Activated gamma-delta T cell treated with Interleukin-2 at 50 U/mL for 16 hours (primary cell): ENCODE measurements at regions not wholly inside any gene's neighbourhood (a gene's known extent, or its start where the extent isn't known, plus 50 kb on each side); places are given as distances from the start of the nearest gene placed in this dataset.

Source experiments
- DNase-seq: peaks from one replicate; pipeline ENCODE4 v3.0.0-alpha.2; 2020

DNA sequence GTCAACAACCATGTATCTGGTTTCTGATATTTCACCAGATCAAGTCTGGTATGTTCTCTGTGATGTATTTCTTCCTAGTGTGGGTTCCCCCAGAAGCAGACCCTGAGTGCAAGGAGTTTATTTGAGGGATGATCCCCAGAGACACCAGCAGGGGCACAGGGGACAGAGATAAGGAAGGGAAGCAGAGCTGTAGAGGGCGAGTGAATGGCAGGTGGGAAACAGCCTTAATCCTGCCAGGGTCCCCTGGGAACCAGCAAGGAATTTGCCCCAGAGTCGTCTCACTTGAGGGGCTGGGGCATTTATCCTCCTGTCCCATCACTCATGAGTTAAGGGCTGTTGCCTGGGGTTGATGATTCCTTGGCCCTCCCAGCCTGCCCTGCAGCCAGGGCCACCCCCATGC lies 206.4 kb upstream of the BCOR start:
- DNase-seq, result no peak

DNA sequence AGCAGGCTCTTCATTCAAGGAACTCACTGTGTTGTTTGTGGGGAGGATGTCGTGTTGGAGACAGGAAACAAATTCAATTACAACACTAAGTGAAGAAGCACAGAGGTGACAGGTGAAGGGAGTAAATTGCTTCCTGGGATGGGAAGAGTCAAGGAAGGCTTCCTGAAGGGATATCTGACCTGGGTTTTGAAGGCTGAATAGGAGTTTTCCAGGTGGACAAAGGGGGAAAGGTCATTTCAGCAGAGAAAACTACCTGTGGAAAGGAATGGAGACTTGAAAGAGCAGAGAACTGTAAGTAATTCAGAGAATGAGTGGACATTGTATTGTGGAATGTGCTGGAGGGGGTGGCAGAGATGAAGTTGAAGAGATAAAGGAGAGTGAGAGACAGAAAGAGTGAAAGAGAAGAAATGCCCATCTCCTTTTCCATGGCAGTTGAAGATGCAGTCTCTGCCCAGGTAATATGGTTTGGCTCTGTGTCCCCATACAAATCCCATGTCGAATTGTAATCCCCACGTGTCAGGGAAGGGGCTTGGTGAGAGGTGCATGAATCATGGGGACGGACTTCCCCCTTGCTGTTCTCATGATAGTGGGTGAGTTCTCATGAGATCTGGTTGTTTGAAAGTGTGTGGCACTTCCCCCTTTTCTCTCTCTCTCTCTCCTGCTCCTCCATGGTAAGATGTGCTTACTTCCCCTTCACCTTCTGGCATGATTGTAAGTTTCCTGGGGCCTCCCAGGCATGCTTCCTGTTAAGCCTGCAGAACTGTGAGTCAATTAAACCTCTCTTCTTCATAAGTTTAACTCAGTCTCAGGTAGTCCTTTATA lies 205.7 kb upstream of the BCOR start:
- no peak for DNase-seq

DNA sequence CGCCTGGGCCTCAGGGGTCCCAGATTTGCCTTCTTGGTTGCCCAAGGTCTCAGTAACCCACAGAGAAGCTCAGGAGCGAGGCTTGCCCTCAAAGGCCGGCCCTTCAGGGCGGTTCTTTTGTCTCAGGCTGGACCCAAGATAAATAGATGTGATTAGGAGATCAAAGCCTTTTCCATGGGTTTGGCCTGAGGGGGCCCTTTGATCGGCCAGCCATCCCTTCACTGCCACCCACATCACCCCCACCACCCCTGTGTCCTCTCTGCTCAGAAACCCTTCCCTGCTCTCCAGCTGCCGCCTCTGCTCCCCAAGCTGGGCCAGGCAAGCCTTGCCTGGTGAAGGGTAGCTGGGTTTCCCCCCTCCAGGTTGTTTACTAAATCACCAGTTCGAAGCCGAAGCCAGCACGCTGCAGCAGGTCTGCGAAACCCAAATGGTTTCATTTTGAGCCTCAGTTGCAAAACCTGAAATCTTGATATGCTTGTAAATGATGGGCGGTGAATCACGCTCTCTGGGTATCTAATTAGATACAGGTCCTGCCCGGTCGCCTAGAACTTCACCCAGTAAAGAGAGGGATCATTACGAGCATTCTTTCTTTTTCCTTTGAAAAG lies 202.6 kb upstream of the BCOR start:
- DNase-seq, result no peak

DNA sequence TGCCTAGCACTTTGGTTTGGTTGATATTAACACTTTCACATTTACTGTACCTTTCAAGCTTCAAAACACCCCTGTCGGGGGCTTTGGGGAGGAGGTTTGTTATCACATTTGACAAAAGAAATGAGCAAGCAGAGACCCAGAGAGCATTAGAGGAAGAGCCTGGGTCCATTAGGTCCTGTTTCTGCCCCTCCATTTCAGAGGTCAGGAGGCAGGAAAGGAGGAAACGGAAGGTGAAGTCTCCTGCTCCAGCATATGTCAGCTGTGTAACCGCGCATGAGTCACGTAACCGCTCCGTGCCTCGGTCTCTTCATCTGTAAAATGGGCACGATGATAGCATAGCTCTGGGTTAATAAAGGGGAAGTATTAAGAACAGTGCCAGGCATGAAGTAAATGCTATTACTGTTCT lies 201.9 kb upstream of the BCOR start:
- DNase-seq, result no peak

DNA sequence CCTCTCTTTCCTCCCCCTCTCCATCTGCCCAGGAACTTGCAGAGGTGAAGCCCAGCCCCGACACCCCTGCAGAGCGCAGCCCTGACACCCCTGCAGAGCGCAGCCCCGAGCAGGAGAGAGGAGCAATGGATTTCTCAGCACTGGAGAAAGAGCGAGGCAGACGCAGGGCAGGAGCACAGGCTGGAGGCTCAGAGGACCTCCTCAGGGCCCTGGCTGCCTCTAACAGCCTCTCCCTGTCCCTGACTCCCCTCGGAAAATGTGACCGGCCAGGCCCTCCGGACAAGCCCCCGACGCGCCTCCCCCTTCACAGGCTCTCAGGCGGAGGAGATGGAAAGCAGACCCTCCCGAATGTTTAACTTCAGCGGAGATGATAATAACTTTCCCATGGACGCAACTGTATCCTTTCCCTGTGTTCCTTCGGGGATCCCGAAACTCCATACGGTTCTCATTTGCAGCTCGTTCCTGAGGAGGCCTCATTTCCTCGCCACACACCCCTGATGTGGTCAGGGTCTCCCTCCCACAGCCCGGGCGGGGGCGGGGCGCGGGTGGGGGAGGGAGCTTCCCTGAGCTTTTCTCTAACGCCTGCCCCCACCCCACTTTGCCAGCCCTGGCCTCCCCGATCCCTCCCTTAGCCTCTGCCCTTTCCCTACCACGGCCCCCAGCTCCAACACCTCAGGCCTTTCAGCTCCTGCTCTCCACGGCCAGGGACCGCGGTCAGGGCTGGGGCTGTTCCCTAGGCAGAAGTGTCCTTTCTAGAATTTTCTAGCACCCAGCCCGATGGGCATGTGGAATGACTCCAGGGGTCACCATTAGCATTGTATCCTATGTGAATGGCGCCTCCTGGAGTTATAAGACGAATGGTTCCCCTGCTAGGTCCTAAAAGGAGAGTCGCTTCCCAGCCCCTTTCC lies 201.1 kb upstream of the BCOR start:
- no peak for DNase-seq

DNA sequence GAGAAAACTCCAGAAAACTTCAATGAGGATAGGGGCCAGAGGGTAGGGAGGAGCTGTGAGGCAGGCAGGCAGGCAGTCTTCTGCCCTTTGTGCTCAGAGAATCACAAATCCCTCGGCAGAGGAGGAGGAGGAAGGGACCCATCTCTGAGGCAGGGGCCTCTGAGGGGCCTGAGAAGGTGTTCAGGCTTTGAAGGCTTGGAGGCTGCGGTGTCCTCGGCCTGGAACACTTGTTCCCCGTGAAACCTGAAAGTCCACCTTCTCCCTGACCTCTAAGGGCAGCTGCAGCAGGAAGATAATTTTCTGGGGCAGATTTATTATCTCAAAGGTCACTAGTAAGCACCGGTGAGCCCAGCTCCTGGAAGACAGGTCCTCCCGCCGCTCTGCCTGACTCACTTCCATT lies 200.3 kb upstream of the BCOR start:
- no peak for DNase-seq

DNA sequence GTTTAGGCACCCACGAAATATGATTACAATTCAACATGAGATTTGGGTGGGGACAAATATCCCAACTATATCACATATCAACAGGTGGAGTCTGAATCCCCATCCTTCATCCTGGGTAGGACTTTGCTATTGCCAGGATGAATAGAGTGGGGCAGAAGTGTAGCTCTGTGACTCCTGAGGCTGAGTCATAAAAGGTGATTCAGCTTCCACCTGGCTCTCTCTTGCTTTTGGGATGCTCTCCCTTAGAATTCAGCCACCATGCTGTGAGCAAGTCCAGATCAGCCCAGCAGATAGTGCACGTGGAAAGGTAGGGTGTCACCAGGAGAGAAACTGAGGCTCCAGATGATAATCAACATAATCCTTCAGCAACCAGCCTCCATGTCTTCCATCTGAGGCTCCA lies 193.8 kb upstream of the BCOR start:
- DNase-seq, result no peak

DNA sequence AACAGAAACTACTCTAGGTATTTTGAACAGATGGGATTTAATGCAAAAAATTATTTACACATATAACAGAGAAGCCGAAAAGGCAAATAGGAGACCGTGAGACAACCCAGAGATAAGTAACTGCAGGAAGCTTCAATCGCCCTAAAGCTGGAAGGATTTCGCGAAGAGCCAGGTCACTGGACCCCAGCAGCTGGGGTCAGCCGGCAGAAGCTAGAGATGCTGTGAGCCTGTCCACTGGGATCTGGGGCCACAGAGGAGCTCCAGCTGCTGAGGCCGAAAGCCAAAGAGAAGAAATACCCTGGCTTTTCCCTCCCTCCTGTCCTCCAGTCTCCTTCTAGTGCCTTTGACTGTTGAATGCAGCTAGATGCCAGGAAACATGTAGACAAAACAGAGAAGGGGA lies 192.8 kb upstream of the BCOR start:
- DNase-seq, result no peak

DNA sequence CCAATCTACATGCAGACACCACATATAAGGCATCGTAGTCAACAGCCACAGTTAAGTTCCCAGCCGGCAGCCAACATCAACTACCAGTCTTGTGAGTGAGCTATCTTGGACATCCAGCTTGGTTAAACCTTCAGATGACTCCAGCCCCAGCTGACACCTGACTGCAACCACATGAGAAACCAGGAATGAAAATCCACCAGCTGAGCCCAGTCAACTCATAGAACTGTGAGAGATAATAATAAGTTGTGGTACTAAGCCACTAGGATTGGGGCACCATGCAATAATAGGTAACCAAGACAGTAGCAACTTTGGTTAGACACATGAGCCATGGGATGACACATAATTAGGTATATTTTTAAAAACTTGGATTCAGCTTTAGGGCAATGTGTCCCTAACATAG lies 188.1 kb upstream of the BCOR start:
- no peak for DNase-seq

DNA sequence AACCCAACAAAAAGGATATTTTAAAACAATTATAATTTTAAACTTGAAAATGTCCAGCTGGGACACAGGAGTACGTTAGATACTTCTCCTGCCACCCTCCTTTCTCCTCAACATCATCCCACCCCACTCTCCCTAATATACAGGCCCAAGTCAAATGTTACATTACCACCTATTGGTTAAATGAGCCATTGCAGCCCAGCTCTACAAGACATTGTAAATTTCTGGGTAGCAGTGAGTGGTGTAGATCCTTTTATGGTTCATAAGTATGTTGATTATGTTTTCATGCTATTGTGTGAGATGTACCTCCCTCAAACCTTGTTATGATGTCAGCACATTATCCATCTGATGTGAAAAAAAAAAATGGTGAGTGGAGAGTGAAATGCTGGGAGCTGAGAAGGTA lies 187.1 kb upstream of the BCOR start:
- DNase-seq, result no peak

DNA sequence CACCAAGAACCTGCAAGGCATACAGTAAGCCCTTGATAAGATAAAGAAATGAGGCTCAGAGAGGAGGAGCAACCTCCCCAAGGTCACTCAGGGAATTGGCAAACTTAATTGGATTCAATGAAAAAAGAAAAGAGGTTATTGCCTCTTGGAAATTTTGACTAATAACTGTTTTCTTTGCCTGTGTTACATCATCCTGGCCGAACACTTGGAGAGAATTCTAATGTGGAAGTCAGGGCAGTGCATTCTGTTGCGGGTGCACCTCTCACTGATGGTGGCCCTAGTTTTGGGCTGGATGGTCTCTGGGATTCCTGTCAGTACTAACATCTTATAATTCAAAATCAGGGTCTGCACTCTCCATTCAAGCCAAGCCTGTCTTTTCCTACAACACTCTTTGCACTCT lies 186.2 kb upstream of the BCOR start:
- no peak for DNase-seq

DNA sequence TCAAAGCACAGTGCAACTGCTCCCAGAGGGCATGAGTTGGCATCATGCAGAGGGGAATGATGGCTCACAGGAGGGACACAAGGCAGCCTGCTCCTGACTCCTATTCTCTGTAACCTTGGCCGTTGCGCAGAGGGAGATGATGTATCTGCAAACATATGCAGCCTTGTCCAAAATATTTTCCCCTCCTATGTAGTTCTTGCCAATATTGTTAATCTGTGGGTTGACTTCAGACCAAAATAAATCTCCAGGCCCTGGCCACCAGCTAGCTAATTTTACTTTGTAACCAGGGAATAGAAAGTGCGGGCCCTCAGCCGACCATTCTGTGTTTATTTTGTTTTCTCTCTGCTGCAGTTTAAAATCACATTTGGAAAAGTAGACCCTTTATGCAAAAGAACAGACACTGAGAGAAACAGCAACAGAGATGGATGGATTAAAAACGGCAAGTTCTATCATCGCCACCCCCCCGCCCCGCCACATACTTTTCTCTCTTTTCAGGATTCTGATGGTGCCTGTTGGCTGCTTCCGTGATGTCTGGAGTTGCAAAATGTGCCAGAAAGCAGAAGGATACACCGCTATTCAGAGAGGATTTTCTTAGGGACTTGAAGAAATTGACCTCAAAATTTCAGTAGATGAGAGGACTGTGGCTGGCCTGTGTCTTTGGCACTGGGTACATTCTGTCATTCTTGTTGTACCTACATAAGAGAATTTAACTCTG lies 185.3 kb upstream of the BCOR start:
- no peak for DNase-seq

DNA sequence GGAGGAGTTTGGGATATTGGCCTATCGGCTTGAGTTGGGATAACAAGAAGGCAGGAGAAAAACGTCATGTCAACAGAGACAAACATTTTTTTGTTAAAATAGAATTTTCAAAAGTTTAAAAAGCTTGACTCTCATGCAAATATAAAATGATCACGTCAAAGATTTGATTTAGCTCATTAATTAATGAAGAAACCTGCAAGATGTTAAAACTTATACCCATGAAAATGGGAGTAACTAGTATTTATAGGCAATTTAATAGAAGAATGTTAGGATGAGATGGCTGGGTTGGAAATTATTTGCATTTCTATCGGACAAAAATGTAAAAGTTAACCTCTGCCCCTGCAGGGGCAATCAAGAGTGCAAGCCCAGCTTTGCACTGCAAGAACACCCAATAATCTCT lies 184.6 kb upstream of the BCOR start:
- DNase-seq, result no peak

DNA sequence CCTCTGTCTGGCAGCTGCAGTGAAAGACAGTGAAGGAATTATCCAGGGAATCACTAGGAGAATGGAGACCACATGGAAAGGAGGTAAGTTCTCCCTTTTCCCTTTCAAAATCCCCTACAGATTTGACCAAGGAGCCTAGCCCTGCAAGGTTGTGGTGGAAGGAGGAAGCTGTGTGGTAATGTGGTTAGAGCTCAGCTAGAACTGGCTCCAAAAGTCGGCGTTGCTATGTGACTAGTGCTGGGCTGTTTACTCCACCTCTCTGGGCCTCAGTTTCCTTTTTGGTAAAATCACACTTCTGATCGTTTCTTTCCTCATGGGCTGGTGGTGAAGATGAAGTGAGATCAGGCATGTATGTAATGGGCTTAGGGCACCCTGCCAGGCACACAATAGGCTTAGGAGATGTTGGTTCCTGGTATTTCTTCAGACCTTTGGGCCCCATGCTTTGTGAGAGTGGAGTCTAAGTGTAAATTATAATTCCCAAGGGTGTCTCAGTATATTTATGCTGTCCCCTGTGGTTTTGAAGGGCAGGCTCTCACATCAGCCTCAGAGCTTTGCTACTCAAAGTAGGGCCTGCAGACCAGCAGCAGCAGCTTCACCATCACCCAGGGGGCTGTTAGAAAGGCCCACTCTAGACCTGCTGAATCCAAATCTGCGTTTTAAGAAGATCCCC lies 183.7 kb upstream of the BCOR start:
- no peak for DNase-seq

DNA sequence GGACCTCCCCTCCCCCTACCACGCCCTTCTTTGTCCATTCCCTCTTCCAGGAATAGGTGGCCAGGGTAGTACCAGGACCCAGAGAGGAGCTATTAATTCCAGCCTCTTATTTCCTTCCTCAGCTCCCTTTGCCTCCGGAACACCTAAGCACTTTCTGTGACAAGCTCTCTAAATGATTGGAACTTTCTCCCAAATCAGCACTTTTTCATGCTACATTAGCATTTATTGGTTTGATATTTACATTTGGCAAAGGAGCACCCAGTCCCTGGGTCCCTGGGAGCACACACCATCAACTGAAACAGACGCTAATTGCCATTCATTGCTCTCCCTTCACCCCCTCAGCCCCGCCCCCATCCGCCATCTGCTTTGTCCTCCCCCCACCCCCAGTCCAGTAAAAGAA lies 182.0 kb upstream of the BCOR start:
- no peak for DNase-seq

DNA sequence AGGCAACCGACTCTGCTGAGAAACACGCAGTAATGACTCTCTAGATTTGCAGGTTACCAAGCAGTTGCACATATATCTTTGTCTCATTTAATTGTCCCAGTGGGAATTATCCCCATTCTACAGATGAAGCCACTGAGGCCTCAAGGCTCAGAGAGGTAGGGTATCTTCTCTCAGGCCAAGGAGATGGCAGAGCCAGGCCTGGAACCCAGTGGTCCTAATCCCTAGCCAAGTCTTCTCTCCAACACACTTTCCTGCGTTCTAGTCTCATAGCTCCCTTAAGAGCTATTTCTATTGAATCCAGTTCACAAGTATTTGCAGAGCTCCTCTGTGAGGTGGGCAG lies 181.3 kb upstream of the BCOR start:
- no peak for DNase-seq

DNA sequence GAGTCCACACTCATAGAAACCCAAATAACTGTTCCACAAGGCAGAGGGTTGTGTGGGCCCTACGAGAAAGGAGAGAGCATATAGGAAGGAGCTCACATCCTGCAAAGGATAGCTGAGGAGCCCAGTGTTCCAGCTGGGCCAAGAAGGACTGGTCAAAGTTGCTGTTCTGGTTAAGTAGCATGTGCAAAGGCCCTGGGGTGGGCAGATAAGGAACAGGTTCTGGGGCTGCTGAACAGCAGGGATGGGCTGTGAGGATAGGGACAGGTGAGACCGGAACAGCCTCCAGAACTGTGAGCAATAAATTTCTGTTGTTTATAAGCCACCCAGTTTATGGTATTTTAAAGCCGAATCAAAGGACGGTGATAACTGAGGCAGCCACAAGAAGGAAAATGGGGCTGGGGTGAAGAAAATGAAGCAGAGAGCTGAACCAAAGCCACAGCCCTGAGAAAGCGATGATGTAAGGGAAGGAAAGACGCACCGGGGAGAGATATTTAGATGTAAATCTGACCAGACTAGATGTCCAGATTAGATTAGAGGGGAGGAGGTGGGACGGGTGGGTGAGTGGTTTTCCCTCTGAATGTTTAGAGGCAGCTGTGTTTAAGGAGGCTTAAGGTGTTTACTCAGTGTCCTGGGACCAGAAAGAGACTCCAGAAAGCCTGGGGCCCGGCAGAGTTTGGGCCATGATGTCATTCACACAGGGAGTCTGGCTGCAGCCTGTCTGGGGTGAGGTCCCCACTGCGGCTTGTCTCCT lies 180.8 kb upstream of the BCOR start:
- DNase-seq, result peak; percentile 57

DNA sequence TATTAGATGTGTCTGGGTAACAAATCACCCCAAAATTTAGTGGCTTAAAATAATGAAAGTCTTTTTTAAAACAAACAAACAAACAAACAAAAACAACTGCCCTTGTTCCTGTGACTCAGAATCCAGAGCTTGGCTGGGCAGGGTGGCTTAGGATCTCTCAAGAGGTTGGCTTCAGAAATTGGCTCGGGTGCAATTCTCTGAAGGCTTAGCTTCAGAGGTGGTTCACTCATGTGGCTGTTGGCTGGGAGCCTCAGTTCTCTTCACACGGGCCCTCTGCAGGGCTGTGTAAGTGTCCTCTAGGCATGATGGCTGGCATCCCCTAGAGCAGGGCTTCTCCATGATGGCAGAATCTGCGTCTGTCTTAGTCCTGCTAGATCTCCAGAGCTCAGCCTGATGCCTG lies 179.9 kb upstream of the BCOR start:
- no peak for DNase-seq

DNA sequence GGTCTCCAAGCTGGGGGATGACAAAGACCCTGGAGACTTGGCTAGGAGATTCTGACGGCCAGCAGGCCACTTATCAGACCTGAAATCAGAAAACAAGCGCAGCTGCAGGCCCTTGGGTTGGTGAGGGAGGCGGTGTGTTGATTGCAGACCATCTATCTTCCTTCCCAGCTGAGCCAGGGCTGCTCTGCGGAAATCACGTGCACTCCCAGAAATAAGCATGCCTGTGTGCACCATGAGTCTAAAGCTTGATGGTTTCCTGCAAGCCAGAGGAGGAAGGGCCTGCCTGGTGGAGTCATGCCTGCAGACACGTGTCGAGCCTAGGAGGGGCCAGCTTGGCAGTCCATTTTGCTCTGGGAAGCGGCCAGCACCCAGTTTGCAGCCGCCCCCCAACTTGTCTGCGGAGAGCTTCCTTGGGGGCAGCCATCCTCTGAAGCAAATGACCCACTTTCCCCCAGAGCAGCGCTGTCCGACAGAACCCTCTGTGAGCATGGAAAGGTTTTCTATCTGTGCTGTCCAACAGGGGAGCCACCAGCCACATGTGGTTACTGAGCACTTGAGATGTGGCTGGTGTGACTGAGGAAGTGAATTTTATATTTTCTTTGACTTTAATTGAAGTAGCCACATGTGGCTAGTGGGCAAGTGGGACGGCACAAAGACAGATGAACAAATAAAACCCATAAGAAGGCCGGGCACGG lies 175.7 kb upstream of the BCOR start:
- DNase-seq, result no peak

DNA sequence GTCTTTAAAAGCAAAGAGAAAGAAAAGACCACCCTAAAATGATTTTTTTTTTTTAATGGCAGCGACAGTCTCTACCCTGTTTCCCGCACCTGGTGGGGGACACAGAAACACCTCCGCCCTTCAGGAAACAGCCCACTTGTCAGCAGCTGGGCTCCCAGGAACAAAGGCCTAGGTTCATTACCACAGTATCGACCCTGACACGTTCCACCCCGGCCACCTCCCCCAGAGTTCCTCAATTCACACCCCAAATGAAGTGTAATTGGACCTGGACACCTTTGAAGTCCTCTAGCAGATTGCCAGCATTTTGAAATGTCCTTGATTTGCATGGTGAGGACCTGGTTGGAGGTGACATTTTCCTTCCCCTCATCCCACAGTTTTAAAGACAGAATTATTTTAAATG lies 175.0 kb upstream of the BCOR start:
- DNase-seq, result no peak

DNA sequence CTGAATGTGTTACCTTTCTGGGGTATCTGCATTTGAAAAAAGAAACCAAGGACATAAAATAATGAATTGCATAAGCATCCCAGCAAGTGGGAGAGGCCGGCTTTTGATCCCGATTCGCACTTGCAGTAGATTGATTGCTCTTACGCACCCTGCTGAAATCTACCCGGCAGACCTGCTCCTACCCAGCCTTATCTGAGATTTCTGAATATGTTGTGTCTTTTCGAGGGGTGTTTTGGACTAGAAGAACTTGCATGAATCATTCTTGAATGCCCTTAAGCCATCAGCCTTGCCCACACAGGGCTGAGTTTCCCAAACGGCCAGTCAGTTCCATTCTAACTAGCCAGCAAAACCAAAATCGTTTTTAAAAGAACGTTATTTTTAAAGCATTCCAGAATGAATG lies 174.4 kb upstream of the BCOR start:
- DNase-seq, result no peak

DNA sequence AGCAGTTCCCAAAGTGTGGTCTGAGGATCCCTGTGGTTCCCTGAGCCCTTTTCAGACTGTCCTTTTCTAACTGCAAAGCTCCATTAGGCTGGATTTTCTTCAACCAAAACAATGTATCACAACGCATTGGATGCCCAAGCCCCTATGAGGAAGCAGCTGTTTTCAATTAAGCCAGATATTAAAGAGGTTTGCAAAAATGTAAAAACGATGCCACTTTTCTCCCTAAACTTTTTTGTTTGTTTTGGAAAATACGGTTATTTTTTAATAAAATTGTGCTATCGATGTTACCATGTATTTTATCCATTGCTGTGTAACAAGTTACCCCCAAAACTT lies 170.4 kb upstream of the BCOR start:
- no peak for DNase-seq
